Fibroblast of lung (primary cell): ENCODE measurements at regions not wholly inside any gene's neighbourhood (a gene's known extent, or its start where the extent isn't known, plus 50 kb on each side); places are given as distances from the start of the nearest gene placed in this dataset.

Experiments used
- DNase-seq, 2 donors: peaks; one replicate each; pipeline versions ENCODE4 v3.0.0 to v3.0.0-alpha.2; 2010; ENCODE audit warnings: low read depth in 2 of 2
- H2AFZ ChIP-seq: 2 replicates; pipeline ENCODE4 v1.5.1; 2012; ENCODE audit warnings: low read length, control low read depth, inconsistent platforms
- H3K27ac ChIP-seq: 2 replicates; pipeline ENCODE4 v1.5.1; 2011; ENCODE audit warnings: low read length, control low read depth; ENCODE audit not compliant: insufficient read depth
- H3K27me3 ChIP-seq: 2 replicates; pipeline ENCODE4 v1.5.1; 2011; ENCODE audit warnings: mild to moderate bottlenecking, low read length; ENCODE audit not compliant: control insufficient read depth, insufficient read depth
- H3K36me3 ChIP-seq: 2 replicates; pipeline ENCODE4 v1.5.1; 2011; ENCODE audit warnings: low read length; ENCODE audit not compliant: control insufficient read depth, insufficient read depth
- H3K4me1 ChIP-seq: 2 replicates; pipeline ENCODE4 v1.5.1; 2011; ENCODE audit warnings: low read length; ENCODE audit not compliant: control insufficient read depth, insufficient read depth; ENCODE audit errors: extremely low read depth
- H3K4me2 ChIP-seq: 2 replicates; pipeline ENCODE4 v1.5.1; 2011; ENCODE audit warnings: low read length, control low read depth; ENCODE audit not compliant: insufficient read depth; ENCODE audit errors: extremely low read depth
- H3K4me3 ChIP-seq, 4 experiments: fragments of 200-600 bp in 1 of 4; sonication (generic) in 1 of 4; replicated peaks in 1 of 4; 2 replicates each; pipeline ENCODE4 v1.5.1; 2011 to 2016; ENCODE audit warnings: low read length in 4 of 4, low read depth in 3 of 4, mild to moderate bottlenecking in 3 of 4, control low read depth in 2 of 4, inconsistent platforms in 1 of 4, mixed read lengths in 1 of 4; ENCODE audit not compliant: insufficient read depth in 1 of 4; ENCODE audit errors: control extremely low read depth in 1 of 4
- H3K79me2 ChIP-seq: 2 replicates; pipeline ENCODE4 v1.5.1; 2012; ENCODE audit warnings: mild to moderate bottlenecking, low read length, inconsistent platforms; ENCODE audit not compliant: control insufficient read depth, insufficient read depth
- H3K9ac ChIP-seq: 2 replicates; pipeline ENCODE4 v1.5.1; 2011; ENCODE audit warnings: mild to moderate bottlenecking, low read length, control low read depth; ENCODE audit not compliant: insufficient read depth
- H3K9me3 ChIP-seq: 2 replicates; pipeline ENCODE4 v1.5.1; 2012; ENCODE audit warnings: low read depth, low read length; ENCODE audit not compliant: control insufficient read depth, insufficient read depth
- H4K20me1 ChIP-seq: 2 replicates; pipeline ENCODE4 v1.5.1; 2011; ENCODE audit warnings: low read length; ENCODE audit not compliant: control insufficient read depth, insufficient read depth; ENCODE audit errors: extremely low read depth
- CTCF ChIP-seq, 2 donors: IDR thresholded peaks in 1 of 2; conservative IDR thresholded peaks in 1 of 2; 1 replicate in 1 of 2; 2 replicates in 1 of 2; pipeline ENCODE4 v1.5.1; 2011 to 2012; ENCODE audit warnings: low read length in 2 of 2, control low read depth in 1 of 2, inconsistent platforms in 1 of 2, low read depth in 1 of 2, mild to moderate bottlenecking in 1 of 2
- EZH2 ChIP-seq: IDR thresholded peaks from 2 replicates; pipeline ENCODE4 v1.5.1; 2012; ENCODE audit warnings: low read length, control low read depth, mild to moderate bottlenecking; ENCODE audit errors: missing control alignments

- Histone ChIP-seq H3K9ac (no peak overlapping the region), H3K4me1 (no peaks in the 10 kb centered on the region), H2AFZ (no peak overlapping the region), H3K36me3 (no peaks in the 10 kb centered on the region), H4K20me1 (no peaks in the 10 kb centered on the region), H3K9me3 (no peaks in the 10 kb centered on the region), H3K4me2 (no peak overlapping the region), H3K79me2 (no peaks in the 10 kb centered on the region), H3K27ac (no peak overlapping the region), H3K27me3 (no peaks in the 10 kb centered on the region), H3K4me3 (no peak overlapping the region)
- no peak for TF ChIP-seq CTCF (conservative IDR thresholded peaks at IDR 0.05 in 1 of 2, IDR thresholded peaks at IDR 0.05 in 1 of 2; ENCODE audit: low read depth in 1 of 2, low read length in 2 of 2)
- TF ChIP-seq EZH2 = no peak
- no peak for DNase-seq
Measured at GRCh38 chr4:156521631-156522030, 450.0 kb downstream of the PDGFC start.

- Histone ChIP-seq H3K4me3 (no peak overlapping the region), H4K20me1 (no peaks in the 10 kb centered on the region), H3K79me2 (no peaks in the 10 kb centered on the region), H3K4me2 (no peak overlapping the region), H3K9ac (no peak overlapping the region), H3K9me3 (no peaks in the 10 kb centered on the region), H3K4me1 (no peaks in the 10 kb centered on the region), H3K36me3 (no peaks in the 10 kb centered on the region), H2AFZ (no peak overlapping the region), H3K27ac (no peak overlapping the region), H3K27me3 (no peaks in the 10 kb centered on the region)
- no peak for TF ChIP-seq EZH2
- TF ChIP-seq CTCF (conservative IDR thresholded peaks at IDR 0.05 in 1 of 2, IDR thresholded peaks at IDR 0.05 in 1 of 2; ENCODE audit: low read depth in 1 of 2, low read length in 2 of 2) = no peak
- DNase-seq = no peak
Measured at GRCh38 chr4:156517956-156518355, 453.6 kb downstream of the PDGFC start.

- Histone ChIP-seq H3K4me1 (no peaks in the 10 kb centered on the region), H3K79me2 (no peaks in the 10 kb centered on the region), H2AFZ (no peak overlapping the region), H3K4me2 (no peak overlapping the region), H3K36me3 (no peaks in the 10 kb centered on the region), H3K9ac (no peak overlapping the region), H3K9me3 (no peaks in the 10 kb centered on the region), H3K4me3 (no peak overlapping the region), H4K20me1 (no peaks in the 10 kb centered on the region), H3K27ac (no peak overlapping the region), H3K27me3 (no peaks in the 10 kb centered on the region)
- DNase-seq = no peak
- no peak for TF ChIP-seq CTCF (conservative IDR thresholded peaks at IDR 0.05 in 1 of 2, IDR thresholded peaks at IDR 0.05 in 1 of 2; ENCODE audit: low read depth in 1 of 2, low read length in 2 of 2)
- TF ChIP-seq EZH2 = no peak
Measured at GRCh38 chr4:156517546-156517945, 454.1 kb downstream of the PDGFC start.
